Transverse colon (tissue), 4 donors: ENCODE measurements at regions not wholly inside any gene's neighbourhood (a gene's known extent, or its start where the extent isn't known, plus 50 kb on each side); places are given as distances from the start of the nearest gene placed in this dataset.

Experiments used
- CTCF ChIP-seq, 5 experiments: fragments of 200-600 bp in 3 of 5; fragments of 450-650 bp in 2 of 5; sonication (generic) in 3 of 5; IDR thresholded peaks; 1 replicate in 2 of 5; 2 replicates in 3 of 5; pipeline ENCODE4 v1.5.1; 2016 to 2017; ENCODE audit warnings: antibody characterized with exemption in 5 of 5, inconsistent platforms in 3 of 5, mild to moderate bottlenecking in 2 of 5, moderate library complexity in 1 of 5
- EP300 ChIP-seq: sonication (generic); formaldehyde crosslinking; IDR thresholded peaks from one replicate; pipeline ENCODE4 v1.6.1; 2017; ENCODE audit warnings: antibody characterized with exemption, low read depth
- POLR2AphosphoS5 ChIP-seq, 3 donors: sonication (generic); formaldehyde crosslinking; IDR thresholded peaks; one replicate each; pipeline ENCODE4 v1.6.1; 2016; ENCODE audit warnings: antibody characterized with exemption in 3 of 3

GRCh38 chr18:30814446-30814845, 228.1 kb downstream of the DSC3 start:
- TF ChIP-seq POLR2AphosphoS5 (IDR thresholded peaks at IDR 0.05) (no peak), EP300 (no peak), CTCF (IDR thresholded peaks at IDR 0.05) (no peak)
